B cell (primary cell): ENCODE measurements at regions not wholly inside any gene's neighbourhood (a gene's known extent, or its start where the extent isn't known, plus 50 kb on each side); places are given as distances from the start of the nearest gene placed in this dataset.

Source experiments
- ATAC-seq: fragments of 200-7000 bp; cut with Tn5 transposase; one replicate; pipeline ENCODE4 v1.10.0; 2021; ENCODE audit warnings: low read depth, mild to moderate bottlenecking, moderate number of reproducible peaks, moderate library complexity
- CTCF ChIA-PET: fragments of 350-600 bp; sonication (Branson Sonifier 250); formaldehyde crosslinking; loops from one replicate; lab custom pipeline; 2021; ENCODE audit warnings: antibody characterized with exemption, inconsistent platforms; lab: Charles Lee
- POLR2A ChIA-PET: fragments of 350-600 bp; sonication (Branson Sonifier 250); formaldehyde crosslinking; loops from one replicate; lab custom pipeline; 2021; ENCODE audit warnings: antibody characterized with exemption; lab: Charles Lee
- DNase-seq: peaks from one replicate; pipeline ENCODE4 v3.0.0; 2013
- H2AFZ ChIP-seq: 2 replicates; pipeline ENCODE4 v1.6.1; 2012; ENCODE audit warnings: mild to moderate bottlenecking, low read depth, low read length; ENCODE audit not compliant: insufficient read depth, poor library complexity, severe bottlenecking
- H3K27ac ChIP-seq, 2 donors: 1 replicate in 1 of 2; 2 replicates in 1 of 2; pipeline ENCODE4 v1.5.1; 2012 to 2013; ENCODE audit warnings: low read length in 2 of 2, mild to moderate bottlenecking in 2 of 2, moderate library complexity in 1 of 2
- H3K27me3 ChIP-seq, 4 experiments: fragments of 200-600 bp in 1 of 4; sonication (generic) in 1 of 4; replicated peaks in 1 of 4; 1 replicate in 2 of 4; 2 replicates in 2 of 4; pipeline versions ENCODE4 v1.6.1 to v1.7.0; 2013 to 2016; ENCODE audit warnings: low read length in 3 of 4, mild to moderate bottlenecking in 2 of 4, mixed read lengths in 1 of 4, moderate library complexity in 1 of 4; ENCODE audit not compliant: insufficient read depth in 4 of 4, control insufficient read depth in 3 of 4; ENCODE audit errors: control extremely low read depth in 1 of 4
- H3K36me3 ChIP-seq, 2 experiments: replicated peaks in 1 of 2; 1 replicate in 1 of 2; 2 replicates in 1 of 2; pipeline versions ENCODE4 v1.6.1 to v1.7.1; 2013; ENCODE audit warnings: low read length in 1 of 2; ENCODE audit not compliant: insufficient read depth in 2 of 2, control insufficient read depth in 1 of 2; ENCODE audit errors: control extremely low read depth in 1 of 2, extremely low read depth in 1 of 2
- H3K4me1 ChIP-seq, 2 donors: fragments of 200-600 bp in 1 of 2; sonication (generic) in 1 of 2; 1 replicate in 1 of 2; 2 replicates in 1 of 2; pipeline versions ENCODE4 v1.5.1 to v1.6.1; 2013 to 2017; ENCODE audit warnings: low read length in 2 of 2; ENCODE audit not compliant: control insufficient read depth in 2 of 2, insufficient read depth in 2 of 2
- H3K4me2 ChIP-seq: replicated peaks from 2 replicates; pipeline ENCODE3; 2012; ENCODE audit warnings: mild to moderate bottlenecking, low read depth, low read length; ENCODE audit not compliant: poor library complexity, severe bottlenecking
- H3K4me3 ChIP-seq, 5 experiments: fragments of 200-600 bp in 1 of 5; sonication (generic) in 1 of 5; 1 replicate in 3 of 5; 2 replicates in 2 of 5; pipeline versions ENCODE4 v1.5.1 to v1.7.0; 2011 to 2016; ENCODE audit warnings: low read length in 4 of 5, mild to moderate bottlenecking in 4 of 5, low read depth in 2 of 5, control low read depth in 1 of 5, moderate library complexity in 1 of 5; ENCODE audit not compliant: insufficient read depth in 1 of 5; ENCODE audit errors: control extremely low read depth in 1 of 5, extremely low read depth in 1 of 5
- H3K79me2 ChIP-seq: fragments of 200-600 bp; sonication (generic); one replicate; pipeline ENCODE4 v1.6.0; 2016; ENCODE audit warnings: low read length; ENCODE audit not compliant: control insufficient read depth, insufficient read depth
- H3K9ac ChIP-seq: fragments of 200-600 bp; sonication (generic); 2 replicates; pipeline ENCODE4 v1.6.1; 2017; ENCODE audit warnings: mild to moderate bottlenecking, low read length, moderate library complexity
- H3K9me3 ChIP-seq, 3 donors: one replicate each; pipeline versions ENCODE4 v1.6.1 to v1.7.1; 2013; ENCODE audit warnings: low read length in 2 of 3; ENCODE audit not compliant: control insufficient read depth in 2 of 3, insufficient read depth in 1 of 3; ENCODE audit errors: control extremely low read depth in 1 of 3
- H4K20me1 ChIP-seq: 2 replicates; pipeline ENCODE4 v1.6.0; 2012; ENCODE audit warnings: mild to moderate bottlenecking, low read length; ENCODE audit not compliant: insufficient read depth, control insufficient read depth, poor library complexity, severe bottlenecking
- H3K27ac Mint-ChIP-seq: one replicate; pipeline ENCODE4 v1.8.0; 2021; ENCODE audit warnings: mixed read lengths
- H3K27me3 Mint-ChIP-seq: one replicate; pipeline ENCODE4 v1.8.0; 2021; ENCODE audit warnings: mixed read lengths
- H3K4me1 Mint-ChIP-seq: one replicate; pipeline ENCODE4 v1.8.0; 2021; ENCODE audit warnings: mixed read lengths
- H3K4me3 Mint-ChIP-seq: one replicate; pipeline ENCODE4 v1.8.0; 2021; ENCODE audit warnings: mixed read lengths
- H3K9me3 Mint-ChIP-seq: one replicate; pipeline ENCODE4 v1.8.0; 2022; ENCODE audit warnings: mixed read lengths; ENCODE audit not compliant: insufficient read depth
- CTCF ChIP-seq: fragments of 200-600 bp; IDR thresholded peaks from one replicate; pipeline ENCODE4 v1.8.0; 2022; ENCODE audit warnings: antibody characterized with exemption, mild to moderate bottlenecking
- EZH2 ChIP-seq: IDR thresholded peaks from 2 replicates; pipeline ENCODE4 v1.6.1; 2012; ENCODE audit warnings: borderline replicate concordance, low read depth, mild to moderate bottlenecking, moderate library complexity, low read length; ENCODE audit not compliant: insufficient read depth, poor library complexity, severe bottlenecking
- WGBS: methylation state at CpG from one replicate; pipeline ENCODE4 v1.1.5; 2013; ENCODE audit warnings: missing lambda C conversion rate; ENCODE audit not compliant: insufficient coverage; 5-methylcytosine and 5-hydroxymethylcytosine counted together
- intact Hi-C: fragments of 100-400 bp; cut with micrococcal nuclease; formaldehyde crosslinking; loops from one replicate; pipeline ENCODE4 v1.10.0; 2022

GRCh38 chr9:7622481-7622880, 177.1 kb downstream of the DMAC1 start:
- no peak overlapping the region for H3K4me3 Mint-ChIP-seq
- Histone ChIP-seq H3K4me3 (no peak overlapping the region), H3K79me2 (no peaks in the 10 kb centered on the region), H3K9me3 (peaks cover 0 to 16% (median 0%) of the 10 kb centered on the region in 3 donors), H3K4me1 (peaks cover 12 to 15% of the 10 kb centered on the region in 2 donors), H3K36me3 (no peaks in the 10 kb centered on the region), H3K27ac (no peak overlapping the region), H4K20me1 (no peaks in the 10 kb centered on the region), H3K4me2 (no peak overlapping the region), H2AFZ (no peak overlapping the region), H3K27me3 (no peaks in the 10 kb centered on the region), H3K9ac (no peak overlapping the region)
- H3K9me3 Mint-ChIP-seq = peaks cover 2% of the 10 kb centered on the region
- POLR2A ChIA-PET = no interaction called here
- ATAC-seq (no peak), DNase-seq (no peak)
- H3K27me3 Mint-ChIP-seq = no peaks in the 10 kb centered on the region
- H3K4me1 Mint-ChIP-seq = peaks cover 19% of the 10 kb centered on the region
- intact Hi-C loops = no loop called here
- TF ChIP-seq EZH2 (no peak), CTCF (no peak)
- no peak overlapping the region for H3K27ac Mint-ChIP-seq
- 71% methylated on average over 1 of the region's 2 CpGs for WGBS
- CTCF ChIA-PET = no interaction called here

GRCh38 chr9:7615344-7615743, 184.2 kb downstream of the DMAC1 start:
- Mint-ChIP-seq H3K4me1 (peaks cover 12% of the 10 kb centered on the region), H3K4me3 (no peak overlapping the region), H3K27me3 (peaks cover 3% of the 10 kb centered on the region), H3K9me3 (no peaks in the 10 kb centered on the region), H3K27ac (no peak overlapping the region)
- ATAC-seq (no peak), DNase-seq (no peak)
- no peak overlapping the region for H3K27ac ChIP-seq
- H3K9me3 ChIP-seq = peaks cover 0 to 4% (median 0%) of the 10 kb centered on the region in 3 donors
- H3K79me2 ChIP-seq = no peaks in the 10 kb centered on the region
- intact Hi-C loops = no loop called here
- H4K20me1 ChIP-seq = no peaks in the 10 kb centered on the region
- ChIA-PET POLR2A (no interaction called here), CTCF (no interaction called here)
- H3K9ac ChIP-seq = no peak overlapping the region
- H2AFZ ChIP-seq = no peak overlapping the region
- no peaks in the 10 kb centered on the region for H3K36me3 ChIP-seq
- no peaks in the 10 kb centered on the region for H3K27me3 ChIP-seq
- no peak overlapping the region for H3K4me3 ChIP-seq
- no peak overlapping the region for H3K4me2 ChIP-seq
- no peak for TF ChIP-seq EZH2
- H3K4me1 ChIP-seq = peaks cover 8 to 16% of the 10 kb centered on the region in 2 donors
- WGBS = no CpG with 5 or more reads among the region's 1 CpG
